Neural cell (in vitro differentiated cells): ENCODE measurements at regions not wholly inside any gene's neighbourhood (a gene's known extent, or its start where the extent isn't known, plus 50 kb on each side); places are given as distances from the start of the nearest gene placed in this dataset.

Source experiments
- H2AFZ ChIP-seq: fragments of 200-600, 300-800 bp; sonication (generic), shearing (Covaris generic); 2 replicates; pipeline ENCODE4 v1.6.0; 2014; ENCODE audit warnings: low read depth, mild to moderate bottlenecking, antibody characterized with exemption, low read length, moderate library complexity
- H3F3A ChIP-seq: fragments of 200-600 bp; shearing (Covaris generic); 2 replicates; pipeline ENCODE4 v1.6.1; 2016; ENCODE audit warnings: mild to moderate bottlenecking, moderate library complexity, mixed read lengths, antibody characterized with exemption, low read length; ENCODE audit not compliant: insufficient read depth, poor library complexity, severe bottlenecking
- H3K27ac ChIP-seq: fragments of 200-600, 300-800 bp; sonication (generic), shearing (Covaris generic); 2 replicates; pipeline ENCODE4 v1.5.1; 2014; ENCODE audit warnings: mild to moderate bottlenecking, low read length, moderate library complexity
- H3K27me3 ChIP-seq: fragments of 300-800, 200-600 bp; sonication (generic), shearing (Covaris generic); 2 replicates; pipeline ENCODE4 v1.6.0; 2014; ENCODE audit warnings: mild to moderate bottlenecking, low read depth, low read length, moderate library complexity; ENCODE audit not compliant: insufficient read depth
- H3K36me3 ChIP-seq: fragments of 300-800, 200-600 bp; sonication (generic), shearing (Covaris generic); 2 replicates; pipeline ENCODE4 v1.5.1; 2014; ENCODE audit warnings: mild to moderate bottlenecking, antibody characterized with exemption, low read length, moderate library complexity; ENCODE audit not compliant: insufficient read depth
- H3K4me2 ChIP-seq: fragments of 300-800, 200-600 bp; sonication (generic), shearing (Covaris generic); 2 replicates; pipeline ENCODE4 v1.6.0; 2014; ENCODE audit warnings: mild to moderate bottlenecking, low read length
- H3K4me3 ChIP-seq: fragments of 300-800, 200-600 bp; sonication (generic), shearing (Covaris generic); 2 replicates; pipeline ENCODE4 v1.5.1; 2014; ENCODE audit warnings: mild to moderate bottlenecking, low read length, moderate library complexity
- H3K79me2 ChIP-seq: fragments of 200-600 bp; shearing (Covaris generic); replicated peaks from 2 replicates; pipeline ENCODE4 v1.6.0; 2014; ENCODE audit warnings: mild to moderate bottlenecking, low read length, moderate library complexity; ENCODE audit not compliant: insufficient read depth
- H3K9ac ChIP-seq: fragments of 300-800, 200-600 bp; sonication (generic), shearing (Covaris generic); 2 replicates; pipeline ENCODE4 v1.6.1; 2016; ENCODE audit warnings: mild to moderate bottlenecking, low read length, mixed read lengths
- H3K9me2 ChIP-seq: fragments of 200-600 bp; shearing (Covaris generic); 2 replicates; pipeline ENCODE4 v1.6.1; 2016; ENCODE audit warnings: mild to moderate bottlenecking, low read length, mixed read lengths; ENCODE audit not compliant: insufficient read depth
- H3K9me3 ChIP-seq: fragments of 200-600, 300-800 bp; sonication (generic), shearing (Covaris generic); 2 replicates; pipeline ENCODE4 v1.6.1; 2016; ENCODE audit warnings: mild to moderate bottlenecking, mixed run types, low read length, moderate library complexity, mixed read lengths
- H4K20me1 ChIP-seq: fragments of 200-600 bp; shearing (Covaris generic); 2 replicates; pipeline ENCODE4 v1.6.1; 2016; ENCODE audit warnings: mild to moderate bottlenecking, mixed run types; ENCODE audit not compliant: insufficient read depth
- CTCF ChIP-seq: fragments of 450-650 bp; IDR thresholded peaks from 2 replicates; pipeline ENCODE4 v1.5.1; 2014; ENCODE audit warnings: antibody characterized with exemption, mild to moderate bottlenecking, moderate library complexity; ENCODE audit not compliant: poor library complexity, severe bottlenecking
- EP300 ChIP-seq: fragments of 450-650 bp; conservative IDR thresholded peaks from 2 replicates; pipeline ENCODE4 v1.6.1; 2014; ENCODE audit warnings: antibody characterized with exemption, mild to moderate bottlenecking, moderate library complexity; ENCODE audit not compliant: poor library complexity, severe bottlenecking
- EZH2 ChIP-seq: fragments of 200-600, 300-800 bp; shearing (Covaris generic), sonication (generic); IDR thresholded peaks from 2 replicates; pipeline ENCODE4 v1.6.1; 2014; ENCODE audit warnings: antibody characterized with exemption, low read length, borderline replicate concordance, mild to moderate bottlenecking; ENCODE audit not compliant: insufficient read depth, poor library complexity, severe bottlenecking
- MXI1 ChIP-seq: fragments of 450-650 bp; conservative IDR thresholded peaks from 2 replicates; pipeline ENCODE4 v1.6.1; 2014; ENCODE audit warnings: antibody characterized with exemption, mild to moderate bottlenecking; ENCODE audit not compliant: poor library complexity, severe bottlenecking
- POLR2AphosphoS5 ChIP-seq: IDR thresholded peaks from 2 replicates; pipeline ENCODE4 v1.6.1; 2012
- RAD21 ChIP-seq: fragments of 450-650 bp; conservative IDR thresholded peaks from 2 replicates; pipeline ENCODE4 v1.6.1; 2014; ENCODE audit warnings: antibody characterized with exemption, mild to moderate bottlenecking, moderate library complexity
- REST ChIP-seq: IDR thresholded peaks from 2 replicates; pipeline ENCODE4 v1.6.1; 2012; ENCODE audit warnings: borderline replicate concordance
- SMC3 ChIP-seq: fragments of 450-650 bp; conservative IDR thresholded peaks from 2 replicates; pipeline ENCODE4 v1.6.1; 2014; ENCODE audit warnings: antibody characterized with exemption, mild to moderate bottlenecking, moderate library complexity; ENCODE audit not compliant: poor library complexity
- TAF1 ChIP-seq: IDR thresholded peaks from 2 replicates; pipeline ENCODE4 v1.6.1; 2012; ENCODE audit warnings: low read depth

- H3K4me2 ChIP-seq: no peak overlapping the region
- no peaks in the 10 kb centered on the region for H3K36me3 ChIP-seq
- H3K27ac ChIP-seq: no peak overlapping the region
- H3K4me3 ChIP-seq: no peak overlapping the region
- H3F3A ChIP-seq: no peaks in the 10 kb centered on the region
- H3K79me2 ChIP-seq: no peaks in the 10 kb centered on the region
- no peaks in the 10 kb centered on the region for H3K9me3 ChIP-seq
- no peak overlapping the region for H3K9ac ChIP-seq
- TF ChIP-seq CTCF (no peak), EP300 (no peak), SMC3 (no peak), REST (no peak), POLR2AphosphoS5 (no peak), TAF1 (no peak), EZH2 (no peak), MXI1 (no peak), RAD21 (no peak)
- H4K20me1 ChIP-seq: no peaks in the 10 kb centered on the region
- no peaks in the 10 kb centered on the region for H3K9me2 ChIP-seq
- no peaks in the 10 kb centered on the region for H3K27me3 ChIP-seq
- no peak overlapping the region for H2AFZ ChIP-seq
These were observed 460.2 kb upstream of the ACVR2A start for GRCh38 chr2:147384659-147385058.

- Histone ChIP-seq H3K36me3 (no peaks in the 10 kb centered on the region), H3F3A (no peaks in the 10 kb centered on the region), H3K4me2 (no peak overlapping the region), H3K9me2 (no peaks in the 10 kb centered on the region), H3K27ac (no peak overlapping the region), H3K79me2 (no peaks in the 10 kb centered on the region), H2AFZ (no peak overlapping the region), H3K27me3 (no peaks in the 10 kb centered on the region), H3K9me3 (no peaks in the 10 kb centered on the region), H3K9ac (no peak overlapping the region), H3K4me3 (no peak overlapping the region), H4K20me1 (no peaks in the 10 kb centered on the region)
- TF ChIP-seq EP300 (no peak), MXI1 (no peak)
These were observed 462.4 kb upstream of the ACVR2A start for GRCh38 chr2:147382322-147382948.
